ENCODE measurements at regions not wholly inside any gene's neighbourhood (a gene's known extent, or its start where the extent isn't known, plus 50 kb on each side); places are given as distances from the start of the nearest gene placed in this dataset.
"Not testable (repeated sequence)": the region's sequence is repeated elsewhere in the genome, so short reads cannot be mapped to it uniquely, and the experiment has no call there.

DNA sequence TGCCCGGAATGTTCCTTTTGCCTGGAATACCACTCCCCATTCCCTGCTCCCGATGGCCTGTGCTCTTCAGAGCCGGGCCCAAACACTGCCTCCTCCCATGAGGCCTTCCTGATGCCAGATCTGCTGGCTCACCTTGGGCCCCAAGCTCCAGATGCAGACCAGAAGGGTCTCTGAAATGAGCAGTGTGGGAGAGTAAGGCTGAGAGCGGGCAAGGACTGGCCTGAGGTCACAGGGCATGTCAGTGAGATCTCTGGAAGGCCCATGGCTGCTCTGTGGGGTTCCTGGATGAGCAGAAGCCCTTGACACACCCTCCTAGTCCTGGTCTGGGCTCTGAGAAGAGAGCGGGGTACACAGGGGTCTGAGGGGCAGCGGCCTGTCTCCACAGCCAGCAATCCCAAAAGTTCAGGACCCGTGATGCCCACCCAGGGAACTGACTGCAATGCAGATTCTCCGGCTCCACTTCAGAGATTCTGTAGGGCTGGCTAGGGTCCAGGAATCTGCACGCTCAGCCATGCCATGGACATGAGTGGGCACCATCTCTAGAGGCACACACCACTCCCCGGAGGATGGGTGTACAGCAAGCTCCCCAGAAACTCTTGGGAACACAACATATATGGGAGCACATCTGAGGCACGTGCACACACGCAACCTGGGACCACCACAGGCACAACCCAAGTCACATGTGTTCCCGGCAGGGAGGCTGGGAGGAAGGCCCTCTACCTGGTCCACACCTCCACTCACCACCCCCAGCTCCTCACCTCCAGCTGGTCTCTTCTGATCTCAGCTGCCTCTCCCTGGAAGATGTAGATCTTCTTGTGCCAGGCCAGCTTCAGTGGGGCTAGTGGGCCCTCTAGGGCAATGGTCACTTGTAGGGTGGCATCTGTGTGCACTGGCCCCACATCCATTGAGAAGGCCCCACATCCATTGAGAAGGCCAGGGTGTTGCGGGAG, 166.6 kb downstream of the GOLGA6L4 start:
- TF ChIP-seq, protein P1, sequence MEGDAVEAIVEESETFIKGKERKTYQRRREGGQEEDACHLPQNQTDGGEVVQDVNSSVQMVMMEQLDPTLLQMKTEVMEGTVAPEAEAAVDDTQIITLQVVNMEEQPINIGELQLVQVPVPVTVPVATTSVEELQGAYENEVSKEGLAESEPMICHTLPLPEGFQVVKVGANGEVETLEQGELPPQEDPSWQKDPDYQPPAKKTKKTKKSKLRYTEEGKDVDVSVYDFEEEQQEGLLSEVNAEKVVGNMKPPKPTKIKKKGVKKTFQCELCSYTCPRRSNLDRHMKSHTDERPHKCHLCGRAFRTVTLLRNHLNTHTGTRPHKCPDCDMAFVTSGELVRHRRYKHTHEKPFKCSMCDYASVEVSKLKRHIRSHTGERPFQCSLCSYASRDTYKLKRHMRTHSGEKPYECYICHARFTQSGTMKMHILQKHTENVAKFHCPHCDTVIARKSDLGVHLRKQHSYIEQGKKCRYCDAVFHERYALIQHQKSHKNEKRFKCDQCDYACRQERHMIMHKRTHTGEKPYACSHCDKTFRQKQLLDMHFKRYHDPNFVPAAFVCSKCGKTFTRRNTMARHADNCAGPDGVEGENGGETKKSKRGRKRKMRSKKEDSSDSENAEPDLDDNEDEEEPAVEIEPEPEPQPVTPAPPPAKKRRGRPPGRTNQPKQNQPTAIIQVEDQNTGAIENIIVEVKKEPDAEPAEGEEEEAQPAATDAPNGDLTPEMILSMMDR (IDR thresholded peaks at IDR 0.05) = not testable (repeated sequence)
- not testable (repeated sequence) for TF ChIP-seq EP300, POLR2A (IDR thresholded peaks at IDR 0.05)

All from suprapubic skin (tissue), 3 donors.